GM12873 (cell line): ENCODE measurements at regions not wholly inside any gene's neighbourhood (a gene's known extent, or its start where the extent isn't known, plus 50 kb on each side); places are given as distances from the start of the nearest gene placed in this dataset.

Experiments
- TF ChIP-seq, protein P1 (sequence below): IDR thresholded peaks from 2 replicates; pipeline ENCODE4 v1.5.1; 2012; ENCODE audit warnings: low read depth, mild to moderate bottlenecking, moderate library complexity, low read length, control low read depth; ENCODE audit not compliant: insufficient read depth; ENCODE audit errors: missing control alignments

DNA sequence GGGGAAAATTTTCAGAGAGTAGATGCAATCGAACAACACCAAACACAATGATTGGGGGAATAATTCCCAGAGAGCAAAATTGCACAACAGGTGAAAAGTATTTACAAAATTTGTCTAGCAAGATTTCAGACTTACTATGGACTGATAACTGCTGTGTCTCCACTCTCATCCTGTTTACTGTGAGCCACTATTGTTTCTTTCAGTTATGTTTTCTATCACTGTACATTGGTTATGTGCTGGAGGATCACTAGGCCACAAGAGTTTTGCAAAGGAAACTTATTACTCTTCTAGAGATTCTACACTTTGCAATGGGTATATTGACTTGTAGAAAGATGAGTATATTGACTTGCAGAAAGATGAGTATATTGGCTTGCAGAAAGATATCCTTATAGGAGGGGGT, 934.1 kb upstream of the CRIM1 start:
- TF ChIP-seq, protein P1, sequence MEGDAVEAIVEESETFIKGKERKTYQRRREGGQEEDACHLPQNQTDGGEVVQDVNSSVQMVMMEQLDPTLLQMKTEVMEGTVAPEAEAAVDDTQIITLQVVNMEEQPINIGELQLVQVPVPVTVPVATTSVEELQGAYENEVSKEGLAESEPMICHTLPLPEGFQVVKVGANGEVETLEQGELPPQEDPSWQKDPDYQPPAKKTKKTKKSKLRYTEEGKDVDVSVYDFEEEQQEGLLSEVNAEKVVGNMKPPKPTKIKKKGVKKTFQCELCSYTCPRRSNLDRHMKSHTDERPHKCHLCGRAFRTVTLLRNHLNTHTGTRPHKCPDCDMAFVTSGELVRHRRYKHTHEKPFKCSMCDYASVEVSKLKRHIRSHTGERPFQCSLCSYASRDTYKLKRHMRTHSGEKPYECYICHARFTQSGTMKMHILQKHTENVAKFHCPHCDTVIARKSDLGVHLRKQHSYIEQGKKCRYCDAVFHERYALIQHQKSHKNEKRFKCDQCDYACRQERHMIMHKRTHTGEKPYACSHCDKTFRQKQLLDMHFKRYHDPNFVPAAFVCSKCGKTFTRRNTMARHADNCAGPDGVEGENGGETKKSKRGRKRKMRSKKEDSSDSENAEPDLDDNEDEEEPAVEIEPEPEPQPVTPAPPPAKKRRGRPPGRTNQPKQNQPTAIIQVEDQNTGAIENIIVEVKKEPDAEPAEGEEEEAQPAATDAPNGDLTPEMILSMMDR: no peak

DNA sequence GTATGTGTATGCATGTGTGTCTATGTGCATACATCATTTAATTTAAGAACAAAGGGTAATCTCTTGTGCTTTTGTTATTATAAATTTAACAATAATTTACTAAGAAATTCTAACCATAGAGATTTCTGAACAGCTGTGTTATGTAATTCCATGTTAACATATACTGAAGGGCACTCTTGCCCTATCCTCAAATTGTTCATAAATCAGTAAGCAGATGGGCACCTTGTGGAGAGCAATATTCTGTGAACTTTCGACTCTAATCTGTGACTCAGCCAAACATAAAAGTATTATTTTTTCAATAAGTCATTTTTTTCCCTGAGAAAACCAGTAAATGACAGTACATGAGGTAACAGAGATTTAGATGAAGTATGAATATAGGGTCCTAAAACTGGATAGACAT, 938.3 kb upstream of the CRIM1 start:
- TF ChIP-seq, protein P1: no peak

DNA sequence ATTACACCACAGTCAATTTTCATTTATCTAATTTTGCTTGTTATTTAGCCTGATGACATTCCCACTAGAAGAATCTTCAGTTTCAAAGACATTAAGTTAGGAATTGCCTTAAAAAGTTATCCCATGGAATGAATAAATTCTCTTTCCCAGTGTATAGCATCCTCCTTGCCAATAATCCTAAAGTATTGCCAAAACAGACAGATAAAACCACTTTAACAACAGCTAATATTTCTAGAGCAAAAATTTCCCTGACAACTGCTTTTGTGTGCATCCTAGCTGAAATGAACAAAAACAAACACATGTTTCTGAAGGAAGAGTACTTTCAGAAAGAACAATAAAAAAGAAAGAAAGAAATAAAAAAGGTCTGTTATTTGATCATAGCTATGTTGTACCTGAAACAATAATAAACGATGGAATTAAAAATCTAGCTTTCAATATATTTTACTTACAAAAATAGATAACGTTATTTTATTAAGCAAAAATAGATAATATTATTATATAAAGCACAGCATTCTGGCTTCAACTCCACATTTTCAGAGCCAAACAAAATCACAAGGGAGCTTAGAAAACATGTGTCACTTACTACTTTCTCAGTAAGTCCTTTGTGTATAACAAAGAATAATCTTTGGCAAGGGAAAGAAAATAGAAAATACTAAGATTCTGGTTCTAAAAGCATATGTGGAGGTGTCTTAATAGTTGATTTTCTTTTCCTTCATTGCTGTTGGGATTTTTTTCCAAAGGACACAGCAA, 939.0 kb upstream of the CRIM1 start:
- TF ChIP-seq, protein P1: no peak

DNA sequence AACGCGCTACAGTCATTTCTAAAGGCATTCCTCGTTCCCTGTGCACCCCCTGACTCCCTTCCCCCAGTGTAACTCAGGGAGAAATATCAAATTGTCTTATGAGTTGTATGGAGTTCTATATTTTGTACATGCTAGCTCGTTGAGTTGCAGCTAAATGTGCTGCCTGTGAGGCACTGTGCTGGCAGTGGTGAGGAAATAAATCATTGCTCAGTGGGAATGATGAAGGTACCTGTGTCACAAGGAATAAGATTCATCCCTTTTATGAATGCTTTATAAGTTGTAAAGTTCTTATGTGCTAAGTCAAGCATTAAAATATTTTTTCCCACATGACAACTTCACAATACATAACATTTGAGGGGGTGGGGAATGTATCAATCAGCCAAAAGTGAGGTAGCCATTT, 939.6 kb upstream of the CRIM1 start:
- TF ChIP-seq, protein P1: no peak

DNA sequence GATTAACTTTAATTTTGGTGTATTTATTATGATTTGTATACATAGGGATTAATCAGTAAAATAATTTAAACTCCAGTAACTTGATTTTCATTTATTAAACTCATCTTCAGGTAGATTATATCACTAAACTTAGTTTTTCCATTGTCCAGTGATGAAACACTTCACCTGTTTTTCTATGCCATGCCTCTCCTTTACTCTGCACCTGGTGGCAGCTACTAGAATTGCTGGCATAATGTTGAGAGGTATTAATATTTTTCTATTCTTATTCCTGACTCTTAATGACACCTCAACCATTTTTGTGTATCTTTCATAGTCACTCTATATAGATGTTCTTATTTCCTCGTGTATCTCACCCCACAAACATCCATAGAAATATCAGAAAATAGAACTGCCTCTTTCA, 940.3 kb upstream of the CRIM1 start:
- TF ChIP-seq, protein P1: peak; percentile 23

DNA sequence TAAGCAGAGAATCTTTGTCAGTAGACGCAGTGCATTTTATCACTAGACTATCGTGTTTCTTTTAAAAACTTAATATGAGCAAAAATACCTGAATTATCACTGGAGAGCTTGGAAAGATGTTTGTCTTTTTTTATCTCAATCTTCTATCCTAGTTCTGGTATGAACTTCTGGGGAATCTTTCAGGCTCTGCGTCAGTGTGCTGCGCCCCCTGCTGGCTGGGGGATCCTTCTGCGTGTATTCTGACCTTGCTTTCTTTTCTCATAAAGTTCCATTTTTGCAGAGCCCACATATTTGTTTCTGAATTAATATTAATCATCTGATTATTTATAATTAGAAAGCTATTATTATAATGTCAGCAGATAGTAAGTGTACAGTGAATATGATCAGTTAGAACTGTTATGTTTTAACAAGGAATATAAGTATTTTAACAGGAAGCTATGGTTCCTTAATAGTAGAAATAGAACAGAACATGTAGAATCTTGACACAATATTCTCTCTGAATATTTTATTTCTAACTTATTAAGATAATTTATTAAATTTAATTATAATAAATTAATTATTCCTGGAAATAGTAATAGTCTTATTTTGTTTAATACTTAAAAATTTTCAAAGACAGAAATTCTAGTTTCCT, 945.0 kb upstream of the CRIM1 start:
- TF ChIP-seq, protein P1: peak; percentile 83

DNA sequence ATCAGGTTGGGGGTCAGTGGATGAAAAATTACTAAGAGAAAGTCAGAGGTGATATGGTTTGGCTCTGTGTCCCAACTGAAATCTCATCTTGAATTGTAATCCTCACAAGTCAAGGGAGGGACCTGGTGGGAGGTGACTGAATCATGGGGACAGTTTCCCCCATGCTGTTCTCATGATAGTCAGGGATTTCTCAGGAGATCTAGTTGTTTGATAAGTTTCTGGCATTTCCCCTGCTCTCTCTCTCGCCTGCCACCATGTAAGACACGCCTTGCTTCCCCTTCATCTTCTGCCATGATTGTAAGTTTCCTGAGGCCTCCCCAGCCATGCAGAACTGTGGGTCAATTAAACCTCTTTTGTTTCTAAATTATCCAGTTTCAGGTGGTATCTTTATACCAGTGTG, 945.8 kb upstream of the CRIM1 start:
- TF ChIP-seq, protein P1: no peak
